ENCODE measurements at regions not wholly inside any gene's neighbourhood (a gene's known extent, or its start where the extent isn't known, plus 50 kb on each side); places are given as distances from the start of the nearest gene placed in this dataset.
"Not testable (repeated sequence)": the region's sequence is repeated elsewhere in the genome, so short reads cannot be mapped to it uniquely, and the experiment has no call there.

GRCh38 chr11:100600941-100601340 lies 86.1 kb upstream of the ARHGAP42 start:
- no peak overlapping the region for H3K4me3 Mint-ChIP-seq

GRCh38 chr11:100602716-100603115 lies 84.4 kb upstream of the ARHGAP42 start:
- H3K27ac Mint-ChIP-seq = no peak overlapping the region

More at GRCh38 chr11:100600941-100601340, 86.1 kb upstream of the ARHGAP42 start:
- Mint-ChIP-seq H3K4me1 (ENCODE audit: unreplicated experiment) (no peaks in the 10 kb centered on the region), H3K9me3 (peaks cover 4% of the 10 kb centered on the region), H3K27ac (no peak overlapping the region), H3K27me3 (no peaks in the 10 kb centered on the region), H3K36me3 (no peaks in the 10 kb centered on the region)
- DNase-seq (ENCODE audit: extremely low spot score, unreplicated experiment) = no peak
- TF ChIP-seq CTCF (conservative IDR thresholded peaks at IDR 0.05) = no peak

GRCh38 chr11:100607761-100608160 lies 79.3 kb upstream of the ARHGAP42 start:
- H3K9me3 Mint-ChIP-seq = peaks cover 14% of the 10 kb centered on the region
- H3K4me1 Mint-ChIP-seq (ENCODE audit: unreplicated experiment); H3K27ac Mint-ChIP-seq; H3K4me3 Mint-ChIP-seq; DNase-seq (ENCODE audit: extremely low spot score, unreplicated experiment); H3K27me3 Mint-ChIP-seq; H3K36me3 Mint-ChIP-seq: not testable (repeated sequence)

More at GRCh38 chr11:100602716-100603115, 84.4 kb upstream of the ARHGAP42 start:
- H3K9me3 Mint-ChIP-seq = peaks cover 4% of the 10 kb centered on the region
- H3K4me1 Mint-ChIP-seq (ENCODE audit: unreplicated experiment) = no peaks in the 10 kb centered on the region
- H3K27me3 Mint-ChIP-seq = no peaks in the 10 kb centered on the region
- TF ChIP-seq CTCF (conservative IDR thresholded peaks at IDR 0.05) = no peak
- no peak for DNase-seq (ENCODE audit: extremely low spot score, unreplicated experiment)
- no peak overlapping the region for H3K4me3 Mint-ChIP-seq
- no peaks in the 10 kb centered on the region for H3K36me3 Mint-ChIP-seq

DNA sequence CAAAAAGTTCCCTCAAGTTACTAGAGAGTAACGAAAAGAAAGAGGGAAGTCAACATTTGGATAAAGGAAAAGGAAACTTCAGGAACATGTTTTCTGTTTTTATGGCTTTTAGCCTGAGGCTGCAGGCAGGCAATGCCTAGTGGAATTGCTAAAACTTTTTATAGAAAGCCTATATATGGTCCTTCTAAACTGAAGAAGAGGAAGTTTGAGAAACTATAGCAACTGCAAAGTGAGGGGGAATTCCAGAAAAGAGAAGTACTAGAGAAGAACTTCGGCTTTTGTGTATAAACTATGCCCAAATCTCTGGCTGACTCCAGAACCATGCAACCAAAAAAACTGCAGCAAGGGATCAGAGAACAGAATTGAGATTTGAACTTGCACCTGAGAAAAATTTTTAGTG lies 74.3 kb upstream of the ARHGAP42 start:
- H3K9me3 Mint-ChIP-seq = peaks cover 13% of the 10 kb centered on the region
- H3K36me3 Mint-ChIP-seq = no peaks in the 10 kb centered on the region
- no peaks in the 10 kb centered on the region for H3K27me3 Mint-ChIP-seq
- no peaks in the 10 kb centered on the region for H3K4me1 Mint-ChIP-seq (ENCODE audit: unreplicated experiment)
- no peak overlapping the region for H3K4me3 Mint-ChIP-seq
- DNase-seq (ENCODE audit: extremely low spot score, unreplicated experiment) = no peak
- no peak overlapping the region for H3K27ac Mint-ChIP-seq
- TF ChIP-seq CTCF (conservative IDR thresholded peaks at IDR 0.05) = no peak

- Mint-ChIP-seq H3K4me1 (ENCODE audit: unreplicated experiment) (peaks cover 12% of the 10 kb centered on the region), H3K4me3 (no peak overlapping the region), H3K27me3 (no peaks in the 10 kb centered on the region), H3K9me3 (peaks cover 13% of the 10 kb centered on the region), H3K36me3 (peaks cover 5% of the 10 kb centered on the region), H3K27ac (no peak overlapping the region)
- TF ChIP-seq CTCF (conservative IDR thresholded peaks at IDR 0.05) = no peak
- no peak for DNase-seq (ENCODE audit: extremely low spot score, unreplicated experiment)
Measured at GRCh38 chr11:100618914-100619313, 68.2 kb upstream of the ARHGAP42 start.

DNA sequence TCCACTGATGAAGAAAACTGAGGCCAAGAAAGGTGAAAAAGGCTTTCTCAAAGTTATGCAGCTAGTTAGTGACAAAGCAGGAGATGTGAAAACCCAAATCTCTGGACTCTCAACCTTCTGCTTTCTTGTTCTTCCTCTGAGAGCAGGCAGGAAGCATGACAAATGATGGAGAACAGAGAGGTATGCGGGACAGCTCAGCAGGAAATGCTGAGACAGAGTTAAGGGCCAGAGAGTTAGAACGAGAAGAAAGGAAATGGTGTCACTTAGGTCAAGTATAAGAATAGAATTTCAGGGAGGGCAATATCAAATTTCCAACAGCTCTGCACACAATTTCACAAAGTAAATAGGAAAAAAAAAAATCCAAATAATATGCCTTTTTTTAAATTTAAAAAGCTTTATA lies 67.6 kb upstream of the ARHGAP42 start:
- Mint-ChIP-seq H3K27ac (no peak overlapping the region), H3K36me3 (peaks cover 6% of the 10 kb centered on the region)

More for the DNA sequence above, 67.6 kb upstream of the ARHGAP42 start:
- Mint-ChIP-seq H3K4me3 (no peak overlapping the region), H3K27me3 (no peaks in the 10 kb centered on the region), H3K4me1 (ENCODE audit: unreplicated experiment) (peaks cover 12% of the 10 kb centered on the region), H3K9me3 (peaks cover 17% of the 10 kb centered on the region)
- DNase-seq (ENCODE audit: extremely low spot score, unreplicated experiment) = no peak
- TF ChIP-seq CTCF (conservative IDR thresholded peaks at IDR 0.05) = no peak
